Heart left ventricle (tissue), 16 donors: ENCODE measurements at regions not wholly inside any gene's neighbourhood (a gene's known extent, or its start where the extent isn't known, plus 50 kb on each side); places are given as distances from the start of the nearest gene placed in this dataset.

Source experiments
- ATAC-seq, 4 donors: fragments of 200-7000 bp; cut with Tn5 transposase; one replicate each; pipeline ENCODE4 v1.9.1; 2020 to 2022; ENCODE audit warnings: moderate library complexity in 4 of 4, mild to moderate bottlenecking in 3 of 4, moderate number of reproducible peaks in 1 of 4
- DNase-seq, 5 donors: peaks; one replicate each; pipeline ENCODE4 v3.0.0-alpha.2; 2020
- H3K27ac ChIP-seq, 12 donors: fragments of 200-600 bp; sonication (generic) in 4 of 12; one replicate each; pipeline versions ENCODE4 v1.5.0 to v1.8.0; 2016 to 2022; ENCODE audit warnings: mild to moderate bottlenecking in 2 of 12
- H3K27me3 ChIP-seq, 9 donors: fragments of 200-600 bp; sonication (generic) in 2 of 9; one replicate each; pipeline versions ENCODE4 v1.5.1 to v1.8.0; 2016 to 2022; ENCODE audit warnings: mild to moderate bottlenecking in 3 of 9
- H3K36me3 ChIP-seq, 9 donors: fragments of 200-600 bp; sonication (generic) in 2 of 9; one replicate each; pipeline versions ENCODE4 v1.5.0 to v1.8.0; 2018 to 2022; ENCODE audit warnings: mild to moderate bottlenecking in 2 of 9
- H3K4me1 ChIP-seq, 12 donors: fragments of 200-600 bp; sonication (generic) in 4 of 12; one replicate each; pipeline versions ENCODE4 v1.5.0 to v1.8.0; 2016 to 2022; ENCODE audit warnings: mild to moderate bottlenecking in 3 of 12
- H3K4me3 ChIP-seq, 12 donors: fragments of 200-600 bp; sonication (generic) in 4 of 12; one replicate each; pipeline versions ENCODE4 v1.5.0 to v1.8.0; 2017 to 2022; ENCODE audit warnings: mild to moderate bottlenecking in 9 of 12, moderate library complexity in 4 of 12
- H3K9me3 ChIP-seq, 12 donors: fragments of 200-600 bp; sonication (generic) in 4 of 12; one replicate each; pipeline versions ENCODE4 v1.5.0 to v1.8.0; 2016 to 2022; ENCODE audit warnings: mild to moderate bottlenecking in 1 of 12
- POLR2A ChIP-seq, 2 donors: fragments of 450-650 bp; IDR thresholded peaks; one replicate each; pipeline ENCODE4 v1.6.1; 2017; ENCODE audit warnings: antibody characterized with exemption in 2 of 2, mild to moderate bottlenecking in 2 of 2, moderate library complexity in 2 of 2
- WGBS, 4 donors: extraction: QIAGEN DNeasy Blood & Tissue Kit in 2 of 4; methylation state at CpG; one replicate each; pipeline versions ENCODE4 v1.1.5 to v1.1.7; 2013 to 2018; 5-methylcytosine and 5-hydroxymethylcytosine counted together
- intact Hi-C, 10 donors: fragments of 100-400 bp; cut with DNase I; formaldehyde crosslinking; loops; one replicate each; pipeline versions ENCODE4 v1.11.1 to v1.14.2; 2022
- TF ChIP-seq, protein P1 (sequence below), 12 donors: fragments of 200-600 bp; sonication (generic) in 4 of 12; IDR thresholded peaks; one replicate each; pipeline versions ENCODE4 v1.5.0 to v1.8.0; 2018 to 2022; ENCODE audit warnings: antibody characterized with exemption in 12 of 12, mild to moderate bottlenecking in 5 of 12
- donor health status: ischemic (EF 13 %, LVEDD 7.1; RV severe dilation, severe dysfunction).
- donor health status: healthy with polysubstance abuse.
- donor health status: DM: no; HTN: yes; CAD: no.
- donor health status: DM: no; HTN: no; CAD: no.
- donor health status: ischemic (EF 25% LVEDD 6.9; RV normal size, moderate dysfunction).
- donor health status: ischemic (EF 25% LVEDD 5.7; RV mildly dilated, moderate dysfunction).
- donor health status: healthy.
- donor health status: DM: yes; HTN: yes; CAD: no.
- donor health status: ischemic (EF 35%, LVEDD 5.7; RV mildly dilated, moderate dysfunction).
- donor health status: nonischemic (EF 11% LVEDD 7.7; RV severe dilation, severe dysfunction).
- donor health status: DM: yes; HTN: yes; CAD: no.
- donor health status: PGD.
- donor health status: ischemic (EF 29% LVEDD 5.4; RV normal size, mild dysfunction).
- donor health status: nonischemic (EF 23%, LVEDD 6.1; RV moderate dilation, normal function).

- no peak for ATAC-seq
- intact Hi-C loops = no loop called here
- no peak overlapping the region for H3K27ac ChIP-seq
Measured at GRCh38 chr3:158991146-158991705, 189.4 kb downstream of the MFSD1 start.

DNA sequence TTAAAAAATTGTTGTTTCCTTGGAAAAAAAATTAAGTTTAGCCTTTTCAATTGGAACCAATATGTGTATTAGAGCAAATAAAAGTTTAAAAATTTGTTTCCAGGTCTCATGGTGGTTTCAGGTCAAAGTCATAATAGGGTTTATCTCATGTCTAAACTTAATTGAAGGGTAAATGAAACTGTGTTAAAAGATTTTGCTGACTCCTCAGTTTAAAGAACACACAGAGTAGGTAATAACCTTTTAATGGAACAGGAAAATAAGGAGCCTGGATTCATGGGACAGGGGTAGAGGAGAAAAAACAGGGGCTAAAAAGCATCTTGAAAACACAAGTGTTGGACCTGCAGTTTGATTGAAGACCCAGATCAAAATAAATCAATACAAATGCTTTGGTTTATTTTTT lies 190.6 kb downstream of the MFSD1 start:
- H3K36me3 ChIP-seq = no peaks in the 10 kb centered on the region
- H3K27me3 ChIP-seq = no peaks in the 10 kb centered on the region
- peaks cover 0 to 4% (median 0%) of the 10 kb centered on the region in 12 donors for H3K9me3 ChIP-seq
- H3K27ac ChIP-seq = no peak overlapping the region
- TF ChIP-seq POLR2A (IDR thresholded peaks at IDR 0.05) = no peak
- TF ChIP-seq, protein P1, sequence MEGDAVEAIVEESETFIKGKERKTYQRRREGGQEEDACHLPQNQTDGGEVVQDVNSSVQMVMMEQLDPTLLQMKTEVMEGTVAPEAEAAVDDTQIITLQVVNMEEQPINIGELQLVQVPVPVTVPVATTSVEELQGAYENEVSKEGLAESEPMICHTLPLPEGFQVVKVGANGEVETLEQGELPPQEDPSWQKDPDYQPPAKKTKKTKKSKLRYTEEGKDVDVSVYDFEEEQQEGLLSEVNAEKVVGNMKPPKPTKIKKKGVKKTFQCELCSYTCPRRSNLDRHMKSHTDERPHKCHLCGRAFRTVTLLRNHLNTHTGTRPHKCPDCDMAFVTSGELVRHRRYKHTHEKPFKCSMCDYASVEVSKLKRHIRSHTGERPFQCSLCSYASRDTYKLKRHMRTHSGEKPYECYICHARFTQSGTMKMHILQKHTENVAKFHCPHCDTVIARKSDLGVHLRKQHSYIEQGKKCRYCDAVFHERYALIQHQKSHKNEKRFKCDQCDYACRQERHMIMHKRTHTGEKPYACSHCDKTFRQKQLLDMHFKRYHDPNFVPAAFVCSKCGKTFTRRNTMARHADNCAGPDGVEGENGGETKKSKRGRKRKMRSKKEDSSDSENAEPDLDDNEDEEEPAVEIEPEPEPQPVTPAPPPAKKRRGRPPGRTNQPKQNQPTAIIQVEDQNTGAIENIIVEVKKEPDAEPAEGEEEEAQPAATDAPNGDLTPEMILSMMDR (IDR thresholded peaks at IDR 0.05) = no peak
- DNase-seq (no peak), ATAC-seq (no peak)
- no peaks in the 10 kb centered on the region for H3K4me1 ChIP-seq
- intact Hi-C loops = no loop called here
- H3K4me3 ChIP-seq = no peak overlapping the region

More at GRCh38 chr3:158991146-158991705, 189.4 kb downstream of the MFSD1 start:
- Histone ChIP-seq H3K9me3 (peaks cover 0 to 10% (median 0%) of the 10 kb centered on the region in 12 donors), H3K36me3 (no peaks in the 10 kb centered on the region), H3K4me1 (no peaks in the 10 kb centered on the region), H3K27me3 (no peaks in the 10 kb centered on the region), H3K4me3 (no peak overlapping the region)
- 39 to 52% (median 40%) methylated on average over 5 to 6 of the region's 6 CpGs for whole genome bisulfite sequencing, 4 donors
- TF ChIP-seq POLR2A (IDR thresholded peaks at IDR 0.05) = no peak
- DNase-seq = no peak

DNA sequence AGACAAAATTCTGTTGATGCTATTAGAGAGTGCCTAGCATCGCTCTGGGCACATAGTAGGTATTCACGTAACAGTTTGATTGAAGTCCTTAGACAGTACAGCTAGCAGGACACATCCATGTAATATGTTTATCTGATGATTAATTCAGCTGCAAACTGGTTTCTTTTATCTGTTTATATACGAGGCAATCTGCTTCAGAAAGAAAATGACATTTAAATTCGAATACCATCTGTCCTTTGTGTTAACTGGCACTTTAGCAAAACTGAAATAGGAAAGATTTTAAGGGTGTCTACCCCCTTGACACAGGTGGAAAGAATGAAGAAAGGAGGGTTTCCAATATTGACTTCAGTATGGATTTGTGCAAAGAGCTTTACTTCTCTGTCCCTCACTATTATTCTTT lies 192.5 kb downstream of the MFSD1 start:
- Histone ChIP-seq H3K4me1 (no peaks in the 10 kb centered on the region), H3K9me3 (no peaks in the 10 kb centered on the region), H3K36me3 (no peaks in the 10 kb centered on the region), H3K27ac (no peak overlapping the region), H3K4me3 (no peak overlapping the region), H3K27me3 (no peaks in the 10 kb centered on the region)
- intact Hi-C loops = no loop called here
- WGBS, 4 donors = 73 to 81% (median 78%) methylated on average over 4 of the region's 4 CpGs
- no peak for DNase-seq
- no peak for ATAC-seq
- TF ChIP-seq, protein P1 (IDR thresholded peaks at IDR 0.05) = no peak
- TF ChIP-seq POLR2A (IDR thresholded peaks at IDR 0.05) = no peak

DNA sequence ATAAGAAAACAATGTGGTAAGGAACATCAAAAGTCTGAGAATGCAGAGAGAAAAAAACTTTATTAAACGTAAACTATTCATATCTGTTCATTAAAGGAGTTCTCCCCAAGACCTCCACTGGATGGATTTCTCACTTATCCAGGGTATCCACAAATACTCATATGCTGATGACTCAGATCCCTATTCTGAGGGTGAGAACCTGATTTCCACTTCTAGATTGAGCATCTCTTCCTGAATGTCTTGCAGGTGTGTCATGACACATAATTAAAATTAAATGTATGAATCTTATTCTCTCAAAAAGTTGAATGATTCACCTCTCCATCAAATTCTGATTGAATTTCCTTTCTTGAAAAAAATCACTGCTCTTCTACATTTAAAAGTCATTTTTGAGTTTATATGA lies 199.9 kb downstream of the MFSD1 start:
- no peak for DNase-seq
- Histone ChIP-seq H3K4me3 (no peak overlapping the region), H3K4me1 (no peaks in the 10 kb centered on the region), H3K27me3 (no peaks in the 10 kb centered on the region), H3K27ac (no peak overlapping the region), H3K36me3 (no peaks in the 10 kb centered on the region), H3K9me3 (no peaks in the 10 kb centered on the region)
- ATAC-seq = no peak
- TF ChIP-seq POLR2A (IDR thresholded peaks at IDR 0.05) = no peak
- TF ChIP-seq, protein P1 (IDR thresholded peaks at IDR 0.05) = no peak
- intact Hi-C loops = no loop called here
- WGBS, 4 donors = 62 to 84% (median 80%) methylated on average over 1 of the region's 1 CpG

DNA sequence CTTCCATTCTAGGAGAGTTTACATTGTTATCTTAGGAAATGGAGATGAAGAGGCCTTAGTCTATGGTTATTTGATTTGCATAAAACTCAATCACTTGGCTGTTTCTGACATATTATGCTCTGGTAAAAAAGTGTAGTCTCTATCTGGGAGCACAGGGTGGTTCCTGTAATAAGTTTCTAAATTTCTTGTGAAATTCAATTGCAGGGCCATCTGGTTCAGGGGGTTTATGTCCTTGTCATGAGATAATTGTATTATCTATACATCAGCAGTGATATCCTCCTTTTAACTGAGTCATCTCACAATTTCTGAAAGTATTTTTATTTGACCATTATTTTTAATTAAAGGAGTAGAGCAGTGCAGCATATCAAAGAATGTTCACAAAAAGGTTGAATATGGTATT lies 203.3 kb downstream of the MFSD1 start:
- H3K4me1 ChIP-seq = no peaks in the 10 kb centered on the region
- no peaks in the 10 kb centered on the region for H3K36me3 ChIP-seq
- ATAC-seq = no peak
- no peak overlapping the region for H3K4me3 ChIP-seq
- no peak for DNase-seq
- intact Hi-C loops = no loop called here
- TF ChIP-seq POLR2A (IDR thresholded peaks at IDR 0.05) = no peak
- TF ChIP-seq, protein P1 (IDR thresholded peaks at IDR 0.05) = no peak
- H3K27ac ChIP-seq = no peak overlapping the region
- H3K9me3 ChIP-seq = no peaks in the 10 kb centered on the region
- H3K27me3 ChIP-seq = no peaks in the 10 kb centered on the region
